IMR-90 (cell line): ENCODE measurements at regions not wholly inside any gene's neighbourhood (a gene's known extent, or its start where the extent isn't known, plus 50 kb on each side); places are given as distances from the start of the nearest gene placed in this dataset.

Source experiments
- ATAC-seq: fragments of 200-7000 bp; cut with Tn5 transposase; 2 replicates; pipeline ENCODE4 v1.9.1; 2020; ENCODE audit warnings: low read depth, mild to moderate bottlenecking, moderate library complexity
- BruUV-seq: library from RNA; stranded (reverse); fragments of 400-500 nt; replicated peaks from 2 replicates; lab custom pipeline; 2021; lab: Mats Ljungman, UMichigan
- CTCF ChIA-PET: fragments of 300-600 bp; formaldehyde crosslinking; extraction: SDS; loops from one replicate; lab custom pipeline; 2021; ENCODE audit warnings: antibody characterized with exemption; lab: Yijun Ruan, JAX
- POLR2A ChIA-PET: fragments of 300-600 bp; sonication (Branson Sonifier 250); formaldehyde crosslinking; loops from one replicate; lab custom pipeline; 2022; ENCODE audit warnings: antibody characterized with exemption; ENCODE audit not compliant: unreplicated experiment; lab: Charles Lee
- DNase-seq: peaks from one replicate; pipeline ENCODE4 v3.0.0; 2013
- H2AFZ ChIP-seq: replicated peaks from 2 replicates; pipeline ENCODE3; 2013; ENCODE audit warnings: low read length, mild to moderate bottlenecking; ENCODE audit not compliant: poor library complexity
- H2AK5ac ChIP-seq: 2 replicates; pipeline ENCODE4 v1.6.1; 2013; ENCODE audit warnings: low read depth, low read length, inconsistent platforms
- H2AK9ac ChIP-seq: replicated peaks from 2 replicates; pipeline ENCODE3; 2013; ENCODE audit warnings: mild to moderate bottlenecking, low read depth, low read length, moderate library complexity; ENCODE audit not compliant: poor library complexity
- H2BK120ac ChIP-seq: 2 replicates; pipeline ENCODE4 v1.6.1; 2013; ENCODE audit warnings: low read depth, low read length, inconsistent platforms
- H2BK15ac ChIP-seq: 3 replicates; pipeline ENCODE4 v1.6.1; 2013; ENCODE audit warnings: low read depth, low read length, inconsistent platforms
- H2BK20ac ChIP-seq: 2 replicates; pipeline ENCODE4 v1.6.1; 2013; ENCODE audit warnings: low read depth, mild to moderate bottlenecking, inconsistent platforms, low read length, moderate library complexity
- H2BK5ac ChIP-seq: 2 replicates; pipeline ENCODE4 v1.6.1; 2013; ENCODE audit warnings: mild to moderate bottlenecking, low read depth, low read length, inconsistent platforms; ENCODE audit not compliant: poor library complexity, severe bottlenecking
- H3K14ac ChIP-seq: replicated peaks from 2 replicates; pipeline ENCODE4 v1.6.1; 2013; ENCODE audit warnings: low read depth, low read length, inconsistent platforms
- H3K18ac ChIP-seq: 2 replicates; pipeline ENCODE4 v1.6.1; 2013; ENCODE audit warnings: low read depth, low read length, control low read depth
- H3K23ac ChIP-seq: 2 replicates; pipeline ENCODE4 v1.6.1; 2013; ENCODE audit warnings: low read depth, low read length, inconsistent platforms
- H3K27ac ChIP-seq: 2 replicates; pipeline ENCODE4 v1.5.1; 2013; ENCODE audit warnings: mild to moderate bottlenecking, control low read depth, low read length; ENCODE audit not compliant: insufficient read depth
- H3K27me3 ChIP-seq: 2 replicates; pipeline ENCODE4 v1.6.1; 2013; ENCODE audit warnings: low read length; ENCODE audit not compliant: control insufficient read depth, insufficient read depth
- H3K36me3 ChIP-seq: 2 replicates; pipeline ENCODE4 v1.6.1; 2013; ENCODE audit warnings: low read length, mixed read lengths; ENCODE audit not compliant: control insufficient read depth, insufficient read depth
- H3K4ac ChIP-seq: 2 replicates; pipeline ENCODE4 v1.6.1; 2013; ENCODE audit warnings: low read depth, low read length, inconsistent platforms
- H3K4me1 ChIP-seq: 2 replicates; pipeline ENCODE4 v1.6.1; 2013; ENCODE audit warnings: low read length, mixed read lengths; ENCODE audit not compliant: control insufficient read depth, insufficient read depth
- H3K4me2 ChIP-seq: 2 replicates; pipeline ENCODE4 v1.6.1; 2013; ENCODE audit warnings: low read depth, mild to moderate bottlenecking, control low read depth, low read length, moderate library complexity
- H3K4me3 ChIP-seq: 2 replicates; pipeline ENCODE4 v1.5.1; 2013; ENCODE audit warnings: low read depth, mild to moderate bottlenecking, control low read depth, low read length, moderate library complexity; ENCODE audit not compliant: insufficient read depth
- H3K56ac ChIP-seq: 2 replicates; pipeline ENCODE4 v1.6.1; 2013; ENCODE audit warnings: low read length, inconsistent platforms; ENCODE audit not compliant: insufficient read depth; ENCODE audit errors: extremely low read depth
- H3K79me1 ChIP-seq, 2 experiments: 2 replicates each; pipeline ENCODE4 v1.6.1; 2013; ENCODE audit warnings: low read length in 2 of 2, inconsistent platforms in 1 of 2, low read depth in 1 of 2
- H3K9ac ChIP-seq: 2 replicates; pipeline ENCODE4 v1.6.1; 2013; ENCODE audit warnings: low read depth, low read length, control low read depth
- H3K9me1 ChIP-seq: 2 replicates; pipeline ENCODE4 v1.6.1; 2013; ENCODE audit warnings: low read length, inconsistent platforms; ENCODE audit not compliant: insufficient read depth
- H3K9me3 ChIP-seq: 2 replicates; pipeline ENCODE4 v1.6.1; 2013; ENCODE audit warnings: low read length; ENCODE audit not compliant: control insufficient read depth, insufficient read depth
- H4K20me1 ChIP-seq: 2 replicates; pipeline ENCODE4 v1.6.1; 2013; ENCODE audit warnings: low read length, inconsistent platforms; ENCODE audit not compliant: insufficient read depth
- H4K5ac ChIP-seq: 2 replicates; pipeline ENCODE4 v1.6.1; 2013; ENCODE audit warnings: mild to moderate bottlenecking, low read depth, low read length, control low read depth
- H4K8ac ChIP-seq, 2 experiments: 2 replicates each; pipeline ENCODE4 v1.6.1; 2013; ENCODE audit warnings: low read depth in 2 of 2, low read length in 2 of 2, control low read depth in 1 of 2, inconsistent platforms in 1 of 2
- H4K91ac ChIP-seq: 2 replicates; pipeline ENCODE4 v1.6.1; 2013; ENCODE audit warnings: low read depth, low read length, inconsistent platforms; ENCODE audit not compliant: insufficient read depth
- MXI1 ChIP-seq: IDR thresholded peaks from 2 replicates; pipeline ENCODE4 v1.6.1; 2012; ENCODE audit warnings: low read depth, mild to moderate bottlenecking, low read length, moderate library complexity, borderline replicate concordance
- dilution Hi-C: fragments of 300-500 bp; cut with HindIII; formaldehyde crosslinking; loops from one replicate; pipeline ENCODE4 v1.14.3; 2018; ENCODE audit warnings: low sequenced_read_pairs; ENCODE audit not compliant: unreplicated experiment
- in situ Hi-C: fragments of 300-500 bp; cut with MboI; formaldehyde crosslinking; loops from 3 replicates; pipeline ENCODE4 v1.14.3; 2019; ENCODE audit warnings: low sequenced_read_pairs, inconsistent platforms, mixed read lengths
- intact Hi-C: fragments of 100-400 bp; cut with micrococcal nuclease; formaldehyde crosslinking; loops from 2 replicates; pipeline ENCODE4 v1.10.0; 2022
- TF ChIP-seq, protein P1 (sequence below): fragments of 150-350 bp; IDR thresholded peaks from 2 replicates; pipeline ENCODE4 v1.6.1; 2016; ENCODE audit warnings: low read depth, mild to moderate bottlenecking, low read length, moderate library complexity, borderline replicate concordance

DNA sequence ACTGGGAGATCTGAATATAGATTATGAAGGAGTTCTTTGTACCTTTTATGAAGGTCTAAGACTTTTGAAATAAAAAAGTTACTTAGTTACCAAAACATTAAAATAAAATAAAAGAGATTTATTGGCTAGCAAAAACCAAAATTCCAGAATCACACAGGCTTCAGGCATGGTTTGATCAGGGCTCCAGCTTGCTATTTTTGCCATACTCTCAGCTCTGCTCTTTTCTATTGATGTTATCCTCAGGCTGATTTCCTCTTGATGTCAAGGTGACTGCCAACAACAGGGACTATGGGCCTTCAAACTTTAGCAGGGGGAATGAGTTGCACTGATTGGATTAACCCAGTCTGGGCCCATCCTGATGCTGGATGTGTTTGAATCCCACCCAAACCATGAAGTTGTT, 174.1 kb downstream of the TFCP2L1 start:
- Histone ChIP-seq H3K4me3 (no peak overlapping the region), H2AK9ac (no peak overlapping the region), H3K56ac (no peak overlapping the region), H3K36me3 (no peaks in the 10 kb centered on the region), H3K4me2 (no peak overlapping the region), H2BK20ac (no peak overlapping the region), H2BK5ac (no peak overlapping the region), H3K14ac (no peak overlapping the region), H3K9me1 (no peaks in the 10 kb centered on the region), H4K8ac (no peak overlapping the region), H3K27ac (no peak overlapping the region), H2AFZ (no peak overlapping the region), H3K18ac (no peak overlapping the region), H3K79me1 (no peaks in the 10 kb centered on the region), H4K20me1 (no peaks in the 10 kb centered on the region), H3K9me3 (no peaks in the 10 kb centered on the region), H3K4ac (no peak overlapping the region), H3K27me3 (peaks cover 20% of the 10 kb centered on the region), H2AK5ac (no peak overlapping the region), H2BK120ac (no peak overlapping the region), H4K5ac (no peak overlapping the region), H3K4me1 (no peaks in the 10 kb centered on the region), H3K23ac (no peak overlapping the region), H4K91ac (no peak overlapping the region), H2BK15ac (no peak overlapping the region), H3K9ac (no peak overlapping the region)
- TF ChIP-seq, protein P1, sequence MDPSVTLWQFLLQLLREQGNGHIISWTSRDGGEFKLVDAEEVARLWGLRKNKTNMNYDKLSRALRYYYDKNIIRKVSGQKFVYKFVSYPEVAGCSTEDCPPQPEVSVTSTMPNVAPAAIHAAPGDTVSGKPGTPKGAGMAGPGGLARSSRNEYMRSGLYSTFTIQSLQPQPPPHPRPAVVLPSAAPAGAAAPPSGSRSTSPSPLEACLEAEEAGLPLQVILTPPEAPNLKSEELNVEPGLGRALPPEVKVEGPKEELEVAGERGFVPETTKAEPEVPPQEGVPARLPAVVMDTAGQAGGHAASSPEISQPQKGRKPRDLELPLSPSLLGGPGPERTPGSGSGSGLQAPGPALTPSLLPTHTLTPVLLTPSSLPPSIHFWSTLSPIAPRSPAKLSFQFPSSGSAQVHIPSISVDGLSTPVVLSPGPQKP = no peak
- no peak for TF ChIP-seq MXI1
- in situ Hi-C loops = no loop called here
- POLR2A ChIA-PET = interaction anchor here (0.7 kb wide), 1 partner anchor 329 kb away, joined by 3 read pairs; no protein-coding TSS in a partner anchor
- no peak for ATAC-seq
- DNase-seq = no peak
- intact Hi-C loops = no loop called here
- CTCF ChIA-PET = interaction anchor here (0.6 kb wide), 1 partner anchor 210 kb away, joined by 3 read pairs; no protein-coding TSS in a partner anchor
- no TSS peak for BruUV-seq
- dilution Hi-C loops = no loop called here
